ENCODE measurements at regions not wholly inside any gene's neighbourhood (a gene's known extent, or its start where the extent isn't known, plus 50 kb on each side); places are given as distances from the start of the nearest gene placed in this dataset.

- no peak for TF ChIP-seq CTCF (optimal IDR thresholded peaks at IDR 0.05 in 1 of 3, IDR thresholded peaks at IDR 0.05 in 1 of 3, conservative IDR thresholded peaks at IDR 0.05 in 1 of 3; ENCODE audit: extremely low read depth in 1 of 3, insufficient read depth in 2 of 3, low read length in 3 of 3)
- TF ChIP-seq EZH2 (IDR thresholded peaks at IDR 0.05; ENCODE audit: low read length) = no peak
These were observed 85.5 kb upstream of the MAP4K4 start for GRCh38 chr2:101612019-101612418.

Data from keratinocyte (primary cell).